ENCODE measurements at regions not wholly inside any gene's neighbourhood (a gene's known extent, or its start where the extent isn't known, plus 50 kb on each side); places are given as distances from the start of the nearest gene placed in this dataset.
"Not testable (repeated sequence)": the region's sequence is repeated elsewhere in the genome, so short reads cannot be mapped to it uniquely, and the experiment has no call there.

DNA sequence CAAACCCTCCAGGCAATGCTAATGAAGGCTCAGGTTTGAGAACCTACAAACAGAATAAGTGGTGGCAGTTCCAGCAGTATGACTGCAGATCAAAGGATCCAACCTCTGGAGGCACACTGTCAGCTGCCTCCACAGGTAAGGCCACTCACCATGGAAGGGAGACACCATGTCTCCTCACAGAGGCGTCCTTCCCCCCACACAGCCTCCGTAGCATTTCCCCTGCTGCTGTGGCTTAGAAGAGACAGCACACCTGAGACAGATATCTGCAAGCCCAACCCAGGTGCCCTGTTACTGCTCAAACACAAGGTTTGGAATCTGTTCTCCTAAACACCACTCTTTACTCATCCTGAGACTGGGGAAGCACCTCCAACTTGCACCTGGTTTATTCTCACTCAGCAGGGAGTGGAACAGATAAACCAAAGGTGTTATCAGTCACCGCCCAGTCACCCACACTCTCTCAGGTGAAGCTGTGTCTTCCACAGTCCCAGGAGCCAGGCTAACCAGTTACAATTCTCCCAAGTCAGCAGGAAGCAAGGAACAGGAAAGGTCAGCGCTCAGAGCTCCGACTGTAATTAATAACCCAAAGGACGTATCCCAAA lies 311.2 kb downstream of the FOXO1 start:
- no peak for DNase-seq (ENCODE audit: low read depth in 2 of 2)

DNA sequence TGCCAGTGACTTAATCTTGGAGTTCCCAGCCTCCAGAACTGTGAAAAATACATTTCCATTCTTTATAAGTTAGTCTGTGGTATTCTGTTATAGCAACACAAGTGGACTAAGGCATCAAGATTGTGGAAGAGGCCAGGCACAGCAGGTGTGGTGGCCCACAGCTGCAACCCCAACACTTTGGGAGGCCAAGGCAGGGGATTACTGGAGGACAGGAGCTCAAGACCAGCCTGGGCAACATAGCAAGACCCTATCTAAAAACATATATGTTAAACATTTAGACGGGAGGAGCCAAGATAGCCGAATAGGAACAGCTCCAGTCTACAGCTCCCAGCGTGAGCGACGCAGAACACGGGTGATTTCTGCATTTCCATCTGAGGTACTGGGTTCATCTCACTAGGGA lies 310.4 kb downstream of the FOXO1 start:
- no peak for DNase-seq (ENCODE audit: low read depth in 2 of 2)

GRCh38 chr13:40356458-40356857 lies 310.0 kb downstream of the FOXO1 start:
- DNase-seq (ENCODE audit: low read depth in 2 of 2): not testable (repeated sequence)

- no peak for DNase-seq (ENCODE audit: low read depth in 2 of 2)
Observed at GRCh38 chr13:40362502-40362901, 303.9 kb downstream of the FOXO1 start.

DNA sequence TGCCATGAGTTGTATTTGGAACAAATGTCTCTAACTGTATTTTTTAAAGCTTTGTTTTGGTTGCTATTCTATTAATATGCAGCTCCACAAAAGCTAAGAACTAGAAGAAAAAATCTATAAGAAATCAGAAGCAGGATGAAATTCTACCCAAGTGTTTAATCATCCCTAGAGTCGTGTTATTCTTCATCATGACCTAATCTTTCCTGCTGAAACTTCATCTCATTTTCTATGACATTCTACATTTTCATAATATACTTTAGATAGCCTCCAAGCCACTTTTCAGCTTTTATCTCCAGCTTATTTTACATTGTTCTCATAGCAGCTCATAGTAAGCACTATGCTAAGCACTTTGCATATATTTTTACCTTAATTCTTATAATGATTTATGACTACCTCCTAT lies 302.8 kb downstream of the FOXO1 start:
- no peak for DNase-seq (ENCODE audit: low read depth in 2 of 2)

GRCh38 chr13:40366119-40366518 lies 300.3 kb downstream of the FOXO1 start:
- DNase-seq (ENCODE audit: low read depth in 2 of 2): no peak

DNA sequence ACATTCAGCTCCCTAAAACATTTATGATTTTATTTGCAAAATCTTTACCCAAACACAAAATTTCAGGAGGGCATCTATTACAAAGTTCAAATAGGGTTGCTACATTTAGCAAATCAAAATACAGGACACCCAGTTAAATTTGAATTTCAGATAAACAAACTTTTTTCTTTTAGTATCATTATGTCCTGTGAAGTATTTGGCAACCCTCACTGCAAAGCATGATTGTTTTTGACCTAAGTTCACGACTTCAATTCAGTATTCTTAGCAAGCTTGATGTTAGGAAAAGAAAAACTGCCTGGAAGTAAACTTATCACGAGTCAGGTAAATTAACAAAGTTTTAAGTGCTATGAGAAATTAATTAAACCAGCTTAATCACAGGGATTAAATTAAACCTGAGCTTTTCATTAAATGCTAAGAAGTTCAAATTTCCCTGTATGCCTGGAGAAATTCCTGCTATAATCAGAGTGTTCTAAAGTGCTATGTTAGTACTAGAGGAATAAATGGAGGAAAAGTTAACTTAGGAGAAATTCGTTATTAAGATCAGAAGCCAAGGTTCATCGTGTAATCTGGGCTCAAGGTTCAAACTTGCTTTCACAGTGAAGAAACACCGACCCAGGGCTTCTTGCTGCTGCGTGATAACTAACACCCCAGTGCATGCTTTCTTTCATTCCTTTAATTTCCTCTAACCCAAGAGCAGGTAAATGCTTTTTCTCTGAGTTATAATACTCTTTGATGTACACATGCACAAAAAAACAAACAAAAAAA lies 298.1 kb downstream of the FOXO1 start:
- DNase-seq (ENCODE audit: low read depth in 2 of 2): no peak

DNA sequence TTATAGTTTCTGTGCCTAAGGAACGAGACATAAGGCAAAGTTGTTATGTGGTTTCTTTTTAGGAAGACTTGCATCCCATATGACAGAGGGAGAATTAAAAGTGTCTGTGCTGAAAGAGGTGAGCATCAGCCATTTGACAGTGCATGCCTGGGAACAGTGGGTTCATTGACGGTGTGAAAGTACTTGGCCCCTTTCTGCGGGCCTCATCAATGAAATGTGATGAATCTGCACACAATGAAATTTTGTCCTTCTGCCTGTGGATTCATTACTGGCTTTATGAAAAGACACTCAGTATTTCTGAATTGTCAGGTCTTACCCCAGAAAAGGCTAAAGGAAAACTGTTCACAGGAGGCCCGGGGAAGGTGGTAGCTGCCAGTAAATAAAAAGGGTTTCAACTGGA lies 295.8 kb downstream of the FOXO1 start:
- no peak for DNase-seq (ENCODE audit: low read depth in 2 of 2)

GRCh38 chr13:40371531-40372125 lies 294.8 kb downstream of the FOXO1 start:
- no peak for DNase-seq (ENCODE audit: low read depth in 2 of 2)

- not testable (repeated sequence) for DNase-seq (ENCODE audit: low read depth in 2 of 2)
Observed at GRCh38 chr13:40373608-40374007, 292.8 kb downstream of the FOXO1 start.

- no peak for DNase-seq (ENCODE audit: low read depth in 2 of 2)
Observed at GRCh38 chr13:40375489-40376171, 290.8 kb downstream of the FOXO1 start.

GRCh38 chr13:40376296-40376849 lies 290.1 kb downstream of the FOXO1 start:
- no peak for DNase-seq (ENCODE audit: low read depth in 2 of 2)

DNA sequence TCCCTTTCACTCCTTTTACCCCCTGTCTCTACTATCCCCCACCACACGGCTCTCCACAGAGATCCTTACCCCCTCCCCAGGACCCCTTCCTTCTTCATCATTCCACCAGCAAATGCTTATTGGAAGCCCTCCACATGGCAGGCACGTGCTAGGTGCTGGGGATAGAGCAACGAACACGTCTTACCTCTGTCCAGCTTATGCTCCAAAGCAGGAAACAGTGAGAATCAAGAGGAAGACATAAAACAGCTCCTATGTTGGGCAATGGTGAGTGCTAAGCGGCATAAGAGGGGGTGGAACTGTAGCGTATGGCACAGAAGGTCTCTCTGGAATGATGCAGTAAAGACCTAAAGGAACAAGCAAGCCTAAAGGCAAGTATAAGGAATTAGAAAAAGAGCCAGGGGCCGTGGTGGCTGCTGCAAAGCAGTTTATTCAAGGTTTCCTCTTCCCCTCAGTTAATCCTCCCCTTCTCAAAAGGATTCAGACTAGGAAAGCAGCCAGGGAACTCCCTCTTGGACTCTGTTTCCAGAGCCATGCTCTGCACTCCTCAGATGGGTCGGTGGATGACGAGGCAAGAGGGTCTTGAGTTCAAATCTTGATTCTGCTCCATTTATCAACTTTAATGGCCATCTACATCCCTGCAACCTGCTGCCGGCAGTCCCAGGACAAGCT lies 289.4 kb downstream of the FOXO1 start:
- no peak for DNase-seq (ENCODE audit: low read depth in 2 of 2)

- DNase-seq (ENCODE audit: low read depth in 2 of 2): no peak
Observed at GRCh38 chr13:40377783-40378182, 288.7 kb downstream of the FOXO1 start.

DNA sequence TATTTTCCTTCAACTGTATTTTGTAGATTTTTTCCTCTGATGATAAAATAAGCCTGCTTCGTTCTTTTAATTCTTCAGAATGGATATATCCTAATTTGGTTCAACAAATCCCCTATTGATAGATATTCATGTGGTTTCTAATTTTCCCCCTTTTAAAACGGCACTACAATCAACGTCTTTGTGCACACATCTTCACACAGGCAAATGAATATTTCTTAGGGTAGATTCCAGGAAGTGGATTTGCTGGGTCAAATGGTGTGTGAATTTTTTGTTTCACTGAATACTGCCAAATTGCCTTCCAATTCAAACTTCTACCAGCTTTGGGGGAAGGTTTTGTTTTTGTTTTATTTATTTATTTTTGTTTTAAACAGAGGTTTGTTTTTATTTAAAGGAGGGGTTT lies 287.2 kb downstream of the FOXO1 start:
- DNase-seq (ENCODE audit: low read depth in 2 of 2): no peak

DNA sequence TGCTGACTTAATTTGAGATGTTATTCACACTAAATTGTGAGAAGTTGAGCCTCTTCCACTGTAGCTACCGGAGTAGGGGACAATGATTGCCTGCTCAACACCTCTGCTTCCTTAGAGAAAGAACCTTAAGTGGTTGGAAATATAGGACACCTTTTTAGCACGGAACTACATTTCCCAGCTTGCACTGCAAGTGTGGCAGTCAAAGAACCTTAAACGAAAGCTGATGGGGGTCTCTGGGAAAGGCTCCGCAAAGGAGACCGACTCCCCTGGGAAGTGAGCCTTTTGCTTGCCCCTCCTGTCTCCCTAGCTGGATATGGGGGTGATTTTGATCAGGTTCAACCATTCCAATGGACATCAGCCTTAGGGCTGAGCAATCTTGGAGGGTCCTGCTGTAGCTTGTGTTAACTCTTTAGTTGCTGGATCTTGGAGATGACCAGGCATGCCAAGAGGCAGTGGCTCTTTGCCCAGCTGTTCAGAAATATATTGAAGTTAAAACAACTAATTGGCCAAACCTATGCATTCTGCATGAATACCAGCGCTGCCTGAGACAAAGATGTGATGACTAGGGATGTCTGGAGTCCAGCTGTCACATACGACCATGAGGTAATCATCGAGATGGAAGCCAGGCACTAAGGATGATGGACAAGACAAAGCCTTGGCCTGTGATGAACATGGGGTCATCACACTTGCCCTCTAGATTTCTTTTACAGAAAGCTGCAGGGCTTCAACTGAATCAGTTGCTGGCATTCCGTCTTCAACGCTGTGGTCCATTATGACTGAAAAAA lies 286.5 kb downstream of the FOXO1 start:
- no peak for DNase-seq (ENCODE audit: low read depth in 2 of 2)

DNA sequence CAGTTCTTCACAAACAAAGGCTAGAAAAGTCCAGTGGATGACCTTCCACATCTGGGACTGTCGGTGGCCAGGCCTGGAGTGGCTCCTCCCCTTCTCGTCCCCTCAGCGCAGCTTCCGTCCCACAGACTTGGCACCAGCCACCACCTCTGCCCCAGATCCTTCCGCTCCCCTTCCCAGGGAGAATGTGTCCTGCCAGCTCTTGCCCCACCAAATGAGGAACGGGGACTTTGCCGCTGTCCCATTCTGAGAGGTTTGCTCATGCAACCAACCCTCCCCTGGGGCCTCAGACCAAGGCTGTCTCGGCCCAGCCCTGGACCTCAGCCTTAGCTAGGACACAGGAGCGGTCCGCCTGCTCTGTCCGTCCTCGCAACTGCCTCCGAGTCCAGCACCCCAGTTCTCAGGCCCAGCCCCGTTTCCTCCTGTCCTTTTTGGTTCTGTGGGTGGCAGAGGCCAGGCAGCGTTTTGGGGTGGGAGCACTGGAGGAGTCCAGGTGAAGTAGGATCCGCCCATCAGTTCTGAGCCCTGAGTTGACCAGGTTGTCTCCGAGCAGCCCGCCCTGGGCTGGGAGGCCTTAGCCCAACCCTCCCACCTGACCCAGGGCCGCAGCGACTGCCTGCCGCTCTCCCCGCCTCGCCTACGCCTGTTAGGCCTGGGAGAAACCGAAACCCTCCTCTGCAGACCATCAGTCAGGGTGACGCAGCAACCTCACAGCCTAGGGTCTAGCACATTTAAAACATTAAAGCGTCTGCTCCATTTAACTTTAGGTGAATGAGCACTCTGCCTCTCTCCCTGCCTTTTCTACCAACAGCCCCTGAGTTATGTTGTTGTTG lies 284.3 kb downstream of the FOXO1 start:
- no peak for DNase-seq (ENCODE audit: low read depth in 2 of 2)

GRCh38 chr13:40383132-40383531 lies 283.3 kb downstream of the FOXO1 start:
- DNase-seq (ENCODE audit: low read depth in 2 of 2): no peak

- DNase-seq (ENCODE audit: low read depth in 2 of 2): no peak
Observed at GRCh38 chr13:40383885-40384284, 282.6 kb downstream of the FOXO1 start.

Measured in stimulated activated CD8-positive, alpha-beta memory T cell treated with anti-CD3 and anti-CD28 coated beads, Interleukin-7, amount 100 ng/mL, for 1 hour (primary cell).